HG03575 (cell line): ENCODE measurements at regions not wholly inside any gene's neighbourhood (a gene's known extent, or its start where the extent isn't known, plus 50 kb on each side); places are given as distances from the start of the nearest gene placed in this dataset.

ENCODE experiments used
- ATAC-seq: cut with Tn5 transposase; IDR thresholded peaks from one replicate; pipeline ENCODE4 v1.9.1; 2021; ENCODE audit not compliant: unreplicated experiment, insufficient number of reproducible peaks, low FRiP score; ENCODE audit errors: extremely low read depth

GRCh38 chr11:121958971-121959325, 157.1 kb downstream of the BLID start:
- ATAC-seq = no peak

- no peak for ATAC-seq
Observed at GRCh38 chr11:121958323-121958970, 157.6 kb downstream of the BLID start.

- no peak for ATAC-seq
Observed at GRCh38 chr11:121953122-121953521, 162.9 kb downstream of the BLID start.

GRCh38 chr11:121950160-121950559, 165.9 kb downstream of the BLID start:
- no peak for ATAC-seq

GRCh38 chr11:121946514-121946913, 169.5 kb downstream of the BLID start:
- ATAC-seq = no peak

GRCh38 chr11:121944556-121945230, 171.3 kb downstream of the BLID start:
- no peak for ATAC-seq

GRCh38 chr11:121938076-121938475, 177.9 kb downstream of the BLID start:
- no peak for ATAC-seq

- no peak for ATAC-seq
Observed at GRCh38 chr11:121936781-121937447, 179.1 kb downstream of the BLID start.

- ATAC-seq = no peak
Observed at GRCh38 chr11:121936370-121936769, 179.6 kb downstream of the BLID start.

GRCh38 chr11:121933694-121934093, 182.3 kb downstream of the BLID start:
- no peak for ATAC-seq

GRCh38 chr11:121933294-121933693, 182.7 kb downstream of the BLID start:
- ATAC-seq = no peak

- no peak for ATAC-seq
Observed at GRCh38 chr11:121932646-121933185, 183.3 kb downstream of the BLID start.

- ATAC-seq = no peak
Observed at GRCh38 chr11:121931748-121932352, 184.2 kb downstream of the BLID start.

GRCh38 chr11:121931121-121931520, 184.9 kb downstream of the BLID start:
- no peak for ATAC-seq

- ATAC-seq = no peak
Observed at GRCh38 chr11:121930004-121930965, 185.7 kb downstream of the BLID start.

- no peak for ATAC-seq
Observed at GRCh38 chr11:121929581-121929980, 186.4 kb downstream of the BLID start.

GRCh38 chr11:121928597-121929580, 187.1 kb downstream of the BLID start:
- ATAC-seq = no peak

GRCh38 chr11:121927789-121928188, 188.2 kb downstream of the BLID start:
- no peak for ATAC-seq
